GM23338 (cell line): ENCODE measurements at regions not wholly inside any gene's neighbourhood (a gene's known extent, or its start where the extent isn't known, plus 50 kb on each side); places are given as distances from the start of the nearest gene placed in this dataset.

ENCODE experiments used
- CTCF ChIP-seq, 2 experiments: fragments of 200-600 bp in 1 of 2; sonication (generic) in 1 of 2; conservative IDR thresholded peaks; 2 replicates each; pipeline versions ENCODE4 v1.5.1 to v1.6.1; 2016 to 2017; ENCODE audit warnings: antibody characterized with exemption in 2 of 2, low read depth in 2 of 2, mild to moderate bottlenecking in 2 of 2, moderate library complexity in 1 of 2
- ETS1 ChIP-seq: IDR thresholded peaks from 2 replicates; pipeline ENCODE4 v1.6.1; 2016; ENCODE audit warnings: antibody characterized with exemption
- EZH2 ChIP-seq: fragments of 200-600 bp; sonication (generic); IDR thresholded peaks from one replicate; pipeline ENCODE4 v1.8.0; 2017; ENCODE audit warnings: antibody characterized with exemption, mild to moderate bottlenecking, low read depth; ENCODE audit not compliant: unreplicated experiment
- POLR2AphosphoS5 ChIP-seq: IDR thresholded peaks from 2 replicates; pipeline ENCODE4 v1.6.1; 2016; ENCODE audit warnings: antibody characterized with exemption, low read depth

GRCh38 chr13:50519866-50520265 is 323.6 kb downstream of the DLEU7 start:
- TF ChIP-seq EZH2: no peak
- no peak for TF ChIP-seq CTCF (conservative IDR thresholded peaks at IDR 0.05; ENCODE audit: low read depth in 2 of 2)
- TF ChIP-seq POLR2AphosphoS5: no peak
- TF ChIP-seq ETS1: no peak
